GM19395 (cell line): ENCODE measurements at regions not wholly inside any gene's neighbourhood (a gene's known extent, or its start where the extent isn't known, plus 50 kb on each side); places are given as distances from the start of the nearest gene placed in this dataset.
A peak's percentile ranks its signal among the peaks of the same experiment; 100 is the strongest.
"Not testable (repeated sequence)": the region's sequence is repeated elsewhere in the genome, so short reads cannot be mapped to it uniquely, and the experiment has no call there.

ENCODE experiments used
- ATAC-seq: cut with Tn5 transposase; IDR thresholded peaks from one replicate; pipeline ENCODE4 v1.9.1; 2021; ENCODE audit warnings: mild to moderate bottlenecking, moderate library complexity; ENCODE audit not compliant: unreplicated experiment

- ATAC-seq: not testable (repeated sequence)
Measured at GRCh38 chr6:91052473-91053450, 465.9 kb upstream of the MAP3K7 start.

DNA sequence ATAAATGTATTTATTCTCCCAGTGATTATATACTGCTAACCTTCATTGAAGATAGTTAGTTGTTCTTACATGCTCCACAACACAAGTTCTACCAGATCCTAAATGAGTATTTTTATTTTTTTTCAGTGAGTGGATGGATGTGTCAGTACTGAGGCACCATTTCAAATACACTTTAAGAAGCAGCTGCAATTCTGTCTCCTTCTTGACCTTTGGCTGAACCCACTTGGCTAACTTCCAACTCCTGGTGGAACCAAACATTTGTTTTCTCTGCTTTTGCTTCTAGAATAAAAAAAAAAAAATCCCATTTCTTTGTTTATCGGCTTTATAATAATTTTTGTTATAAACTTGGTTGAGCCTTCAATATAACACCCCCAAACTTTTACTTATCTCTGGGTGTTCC lies 458.3 kb upstream of the MAP3K7 start:
- no peak for ATAC-seq

DNA sequence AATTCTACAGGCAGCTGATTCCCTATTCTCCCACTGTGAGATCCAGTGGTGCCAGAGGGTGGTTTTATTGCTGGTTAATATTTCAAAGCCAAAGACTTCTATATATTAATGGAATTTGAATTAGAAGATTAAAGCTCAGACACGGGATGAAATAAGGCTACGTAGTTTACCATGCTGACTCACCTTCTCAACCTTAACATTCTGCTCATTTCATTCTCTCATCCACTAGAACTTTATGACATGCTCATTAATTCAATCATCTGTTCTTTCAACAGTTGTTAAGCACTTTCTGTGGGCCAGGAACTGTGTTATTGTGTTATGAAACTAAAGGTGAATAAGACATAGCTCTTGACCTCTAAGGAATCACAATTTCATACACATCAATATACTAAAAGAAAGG lies 456.9 kb upstream of the MAP3K7 start:
- ATAC-seq: no peak

DNA sequence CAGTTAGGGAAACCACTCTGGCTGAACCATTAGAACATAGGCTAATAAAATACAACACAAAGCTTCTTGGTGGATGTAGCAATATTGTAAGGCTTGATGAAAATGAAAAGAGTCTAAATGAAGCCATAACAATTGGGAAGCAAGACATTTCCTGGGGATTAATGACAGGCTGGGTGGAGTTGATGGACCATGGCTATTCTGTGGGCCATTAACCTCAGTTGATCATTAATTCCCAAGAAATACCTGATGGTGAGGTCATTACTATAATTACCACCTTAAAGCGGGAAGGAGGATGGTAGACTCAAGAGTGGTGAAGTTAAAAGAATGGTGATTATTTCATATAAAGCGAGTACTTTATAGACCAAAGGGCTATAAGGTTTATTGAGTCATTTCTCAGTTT lies 455.8 kb upstream of the MAP3K7 start:
- ATAC-seq: no peak

DNA sequence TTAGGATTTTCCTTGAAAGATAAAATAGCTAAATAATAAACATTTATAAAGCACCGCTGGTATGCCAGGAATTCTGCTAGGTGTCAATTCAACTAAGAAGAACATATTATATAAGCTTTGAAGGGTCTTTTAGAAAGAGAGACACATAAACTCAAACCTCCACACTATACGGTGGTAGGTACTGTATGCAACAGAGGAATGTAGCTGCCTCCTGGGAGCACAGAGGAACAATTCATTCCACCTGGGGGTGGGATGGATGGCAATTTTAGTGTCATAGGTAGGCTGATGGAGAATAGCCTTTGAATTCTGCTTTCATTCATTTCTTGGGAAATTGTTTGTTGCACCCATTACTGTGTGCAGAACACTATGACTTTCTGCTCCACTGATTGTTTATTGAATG lies 447.1 kb upstream of the MAP3K7 start:
- no peak for ATAC-seq

GRCh38 chr6:91031581-91031980 lies 444.7 kb upstream of the MAP3K7 start:
- ATAC-seq: no peak

- no peak for ATAC-seq
Measured at GRCh38 chr6:91029211-91029610, 442.3 kb upstream of the MAP3K7 start.

DNA sequence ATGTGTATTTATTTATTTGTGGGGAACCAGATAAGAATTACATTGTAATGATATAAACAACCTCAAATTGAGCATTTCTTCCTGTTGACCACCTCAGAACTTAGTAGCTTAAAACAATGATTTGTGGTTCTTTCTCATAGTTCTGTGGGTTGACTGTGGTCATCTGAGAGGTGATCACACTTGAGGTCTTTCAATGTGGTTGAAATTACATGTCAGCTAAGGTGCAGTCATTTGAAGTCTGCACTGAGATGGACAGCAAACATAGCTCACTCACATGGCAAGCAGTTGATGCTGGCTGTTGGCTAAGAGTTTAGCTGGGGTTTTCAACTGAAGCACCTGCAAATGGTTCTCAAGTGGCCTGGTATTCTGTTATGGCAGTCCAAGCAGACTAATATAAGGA lies 436.7 kb upstream of the MAP3K7 start:
- ATAC-seq: no peak

- peak; percentile 83 for ATAC-seq
Measured at GRCh38 chr6:91020744-91021143, 433.9 kb upstream of the MAP3K7 start.

- ATAC-seq: no peak
Measured at GRCh38 chr6:91018586-91018985, 431.7 kb upstream of the MAP3K7 start.

- no peak for ATAC-seq
Measured at GRCh38 chr6:91013511-91013910, 426.6 kb upstream of the MAP3K7 start.

DNA sequence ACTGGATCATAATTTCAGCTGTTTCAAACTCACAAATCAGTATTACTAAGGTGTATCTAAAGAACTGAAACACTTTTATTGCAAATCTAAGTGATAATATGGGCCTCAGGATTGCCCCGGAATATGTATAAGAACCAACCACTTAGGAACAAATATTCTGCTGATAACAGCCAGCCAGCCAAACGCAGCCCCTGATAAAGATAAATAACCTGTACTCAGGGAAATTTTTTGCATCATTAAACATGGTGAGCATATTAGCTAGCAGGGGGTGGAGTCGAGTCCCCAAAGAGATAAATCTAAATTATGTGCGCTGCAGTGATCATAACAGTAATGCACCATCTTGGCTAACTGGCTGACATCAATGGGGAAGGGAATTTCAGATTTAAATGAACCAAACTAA lies 410.2 kb upstream of the MAP3K7 start:
- no peak for ATAC-seq

DNA sequence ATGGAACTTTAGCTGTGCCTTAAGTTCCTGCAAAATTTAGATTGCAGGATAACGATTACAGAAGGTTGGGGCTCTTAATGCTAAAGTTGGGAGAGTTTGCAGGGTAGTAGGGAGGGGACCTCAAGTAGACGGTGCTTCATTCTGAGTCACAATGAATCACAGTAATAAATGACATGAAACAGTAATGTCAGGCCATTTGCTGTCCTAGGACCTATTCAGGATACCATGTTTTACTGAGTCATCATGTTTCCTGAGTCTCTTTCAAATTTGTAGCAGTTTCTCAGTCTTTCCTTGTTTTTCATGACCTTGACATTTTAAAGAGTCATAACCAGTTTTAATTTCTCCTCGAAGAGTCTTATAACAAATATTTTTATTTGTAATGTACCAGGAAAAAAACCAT lies 406.9 kb upstream of the MAP3K7 start:
- ATAC-seq: no peak

GRCh38 chr6:90989763-90990162 lies 402.9 kb upstream of the MAP3K7 start:
- no peak for ATAC-seq

DNA sequence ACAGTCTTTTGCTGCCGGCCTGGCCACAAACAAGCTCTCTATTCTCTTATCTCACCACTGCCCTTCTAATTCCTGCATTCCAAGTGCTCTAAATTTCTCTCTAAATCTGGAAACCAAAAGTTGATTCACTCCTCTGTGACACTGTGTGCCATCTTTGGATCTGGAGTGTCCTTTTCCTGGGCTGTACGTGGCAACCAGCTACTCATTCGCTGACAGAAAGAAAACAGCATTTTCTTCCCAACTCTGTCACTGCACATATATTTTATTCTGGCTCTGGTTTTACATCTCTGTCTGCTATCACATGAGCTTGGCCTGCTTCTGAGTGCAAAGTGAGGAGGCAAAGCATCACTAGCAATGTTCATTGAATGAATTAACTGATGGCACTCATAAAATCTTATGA lies 397.2 kb upstream of the MAP3K7 start:
- no peak for ATAC-seq

DNA sequence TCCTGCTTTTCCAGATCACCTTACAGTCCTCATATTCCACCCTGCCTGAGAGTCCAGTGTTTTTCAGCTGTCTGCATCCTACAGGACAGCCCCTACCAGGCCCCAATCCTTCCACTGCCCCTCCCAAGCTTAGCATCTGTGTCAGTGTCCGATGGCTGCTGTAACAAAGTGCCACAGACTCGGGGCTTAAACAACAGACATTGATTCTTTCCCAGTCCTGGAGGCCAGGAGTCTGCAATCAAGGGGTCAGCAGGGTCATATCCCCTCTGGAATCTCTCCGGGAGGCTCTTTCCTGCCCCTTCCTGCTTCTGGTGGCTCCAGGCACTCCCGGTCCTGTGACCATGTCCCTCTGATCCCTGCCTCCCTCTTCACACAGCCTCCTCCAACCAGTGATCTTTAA lies 396.6 kb upstream of the MAP3K7 start:
- no peak for ATAC-seq

GRCh38 chr6:90982581-90982980 lies 395.7 kb upstream of the MAP3K7 start:
- ATAC-seq: no peak

DNA sequence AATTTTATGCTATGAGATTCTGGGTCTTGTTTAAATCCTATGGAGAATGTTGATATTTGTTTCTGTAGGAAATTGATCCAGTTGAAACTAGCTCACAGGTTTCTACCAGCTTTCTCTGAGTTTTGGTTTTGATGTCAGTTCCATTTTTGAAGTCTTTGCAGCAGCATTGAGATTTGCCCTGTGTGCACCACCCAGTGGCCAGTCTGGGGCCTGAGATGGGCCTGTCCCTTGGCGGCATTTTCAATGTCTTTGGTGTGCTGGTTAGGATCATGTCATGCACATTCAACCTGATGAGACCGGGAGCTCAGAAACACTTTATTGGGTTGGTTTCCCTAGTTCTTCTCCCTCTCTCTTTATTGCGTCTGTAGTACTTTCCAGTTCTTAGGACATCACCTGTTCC lies 395.2 kb upstream of the MAP3K7 start:
- ATAC-seq: no peak

DNA sequence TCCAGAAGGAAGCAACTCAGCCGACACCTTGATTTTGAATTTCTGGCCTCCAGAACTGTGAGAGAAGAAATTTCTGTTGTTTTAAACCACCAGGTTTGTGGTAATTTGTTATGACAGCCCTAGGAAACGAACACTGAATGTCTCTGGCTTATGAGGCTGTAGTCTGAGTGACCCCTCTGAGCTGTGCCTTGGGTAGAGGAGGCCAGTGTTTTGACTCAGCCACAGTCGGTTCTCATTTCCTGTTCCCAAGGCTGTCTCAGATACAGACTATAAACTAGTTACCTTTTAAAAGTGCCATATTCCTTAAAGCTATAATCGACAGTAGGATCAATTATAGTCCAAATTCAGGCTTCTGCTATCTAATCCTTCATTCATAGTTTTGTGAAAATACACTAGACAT lies 391.2 kb upstream of the MAP3K7 start:
- peak; percentile 59 for ATAC-seq

DNA sequence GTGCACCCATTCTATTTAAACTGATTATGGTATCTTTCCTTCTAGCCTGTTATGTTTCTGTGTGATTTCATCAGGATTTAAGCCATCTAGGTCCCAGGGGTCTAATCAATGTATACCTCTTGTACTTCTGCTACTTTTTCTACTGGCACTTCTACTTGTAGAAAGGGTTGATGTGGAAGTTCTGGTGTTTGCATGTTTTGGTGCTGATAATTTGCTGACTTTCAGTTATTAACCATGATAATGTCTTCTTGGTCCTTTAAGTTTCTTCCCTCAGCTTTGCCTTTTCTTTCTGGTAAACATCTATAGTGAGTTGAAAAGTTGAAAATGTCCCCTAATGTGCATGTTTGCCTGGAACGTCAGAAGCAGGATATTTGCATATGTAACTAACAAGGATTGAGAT lies 390.6 kb upstream of the MAP3K7 start:
- ATAC-seq: no peak

DNA sequence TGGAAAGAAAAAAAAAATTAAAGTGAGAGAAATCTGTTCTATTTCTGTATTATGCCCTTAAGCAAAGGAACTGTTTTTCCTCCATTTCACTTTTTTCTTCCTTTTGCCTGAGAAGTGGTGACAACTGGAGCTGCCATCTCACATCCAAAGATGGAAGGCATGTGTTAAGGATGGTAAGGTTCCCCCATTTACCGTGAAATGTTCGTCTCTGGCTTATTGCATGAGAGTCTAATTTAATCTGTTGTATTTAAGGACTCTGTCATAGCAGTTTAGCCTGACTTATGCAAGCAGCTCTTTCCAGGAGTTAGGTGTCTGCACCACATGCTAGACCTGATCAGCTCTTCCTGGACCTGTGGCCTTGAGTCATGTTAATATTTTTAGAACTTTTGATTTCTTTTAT lies 389.5 kb upstream of the MAP3K7 start:
- ATAC-seq: no peak

DNA sequence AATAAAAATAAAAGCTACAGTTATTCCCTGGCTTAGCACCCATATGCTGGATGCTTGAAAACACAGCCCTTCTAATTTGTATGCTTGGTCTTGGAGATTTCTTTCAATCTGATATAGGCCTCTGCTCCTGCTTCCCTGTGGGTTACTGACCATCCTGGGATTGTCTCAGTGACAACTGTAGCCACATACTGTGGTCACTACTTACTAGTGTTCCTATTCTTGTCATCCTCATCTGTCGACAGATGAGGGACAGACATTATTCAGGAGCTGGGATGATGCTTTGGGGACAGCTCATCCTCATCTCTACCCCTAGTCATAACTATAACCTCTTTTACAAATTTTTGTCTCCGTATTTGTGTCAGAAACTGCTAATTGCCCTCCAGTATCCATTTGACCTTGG lies 388.9 kb upstream of the MAP3K7 start:
- ATAC-seq: no peak

- ATAC-seq: no peak
Measured at GRCh38 chr6:90973188-90973587, 386.3 kb upstream of the MAP3K7 start.
